GM18909 (cell line): ENCODE measurements at regions not wholly inside any gene's neighbourhood (a gene's known extent, or its start where the extent isn't known, plus 50 kb on each side); places are given as distances from the start of the nearest gene placed in this dataset.
"Not testable (repeated sequence)": the region's sequence is repeated elsewhere in the genome, so short reads cannot be mapped to it uniquely, and the experiment has no call there.

Source experiments
- ATAC-seq: cut with Tn5 transposase; IDR thresholded peaks from one replicate; pipeline ENCODE4 v1.9.1; 2021; ENCODE audit warnings: mild to moderate bottlenecking; ENCODE audit not compliant: unreplicated experiment, poor library complexity

GRCh38 chr15:77897896-77898406 is 179.6 kb downstream of the TBC1D2B start:
- no peak for ATAC-seq

- not testable (repeated sequence) for ATAC-seq
Measured at GRCh38 chr15:77897113-77897895, 180.2 kb downstream of the TBC1D2B start.

- not testable (repeated sequence) for ATAC-seq
Measured at GRCh38 chr15:77896147-77897112, 181.1 kb downstream of the TBC1D2B start.

GRCh38 chr15:77895742-77896141 is 181.8 kb downstream of the TBC1D2B start:
- ATAC-seq = no peak

DNA sequence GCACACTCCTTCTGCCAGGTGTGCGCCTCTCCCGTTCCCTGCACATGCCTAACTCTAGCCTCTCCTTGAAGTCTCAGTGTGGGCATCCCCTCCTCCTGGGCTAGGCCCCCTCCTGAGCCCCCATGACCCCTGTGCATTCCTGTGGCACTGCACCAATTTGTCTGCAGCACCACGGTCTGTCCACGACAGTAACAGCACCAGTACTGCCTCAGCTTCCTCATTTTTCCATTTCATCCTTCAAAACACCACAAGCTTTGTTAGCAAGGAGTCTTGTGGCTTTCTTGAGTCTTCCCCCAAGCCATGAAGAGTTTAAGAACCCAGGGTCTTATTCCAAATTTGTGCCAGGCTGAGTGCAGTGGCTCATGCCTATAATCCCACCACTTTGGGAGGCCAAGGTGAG is 182.4 kb downstream of the TBC1D2B start:
- ATAC-seq = not testable (repeated sequence)

DNA sequence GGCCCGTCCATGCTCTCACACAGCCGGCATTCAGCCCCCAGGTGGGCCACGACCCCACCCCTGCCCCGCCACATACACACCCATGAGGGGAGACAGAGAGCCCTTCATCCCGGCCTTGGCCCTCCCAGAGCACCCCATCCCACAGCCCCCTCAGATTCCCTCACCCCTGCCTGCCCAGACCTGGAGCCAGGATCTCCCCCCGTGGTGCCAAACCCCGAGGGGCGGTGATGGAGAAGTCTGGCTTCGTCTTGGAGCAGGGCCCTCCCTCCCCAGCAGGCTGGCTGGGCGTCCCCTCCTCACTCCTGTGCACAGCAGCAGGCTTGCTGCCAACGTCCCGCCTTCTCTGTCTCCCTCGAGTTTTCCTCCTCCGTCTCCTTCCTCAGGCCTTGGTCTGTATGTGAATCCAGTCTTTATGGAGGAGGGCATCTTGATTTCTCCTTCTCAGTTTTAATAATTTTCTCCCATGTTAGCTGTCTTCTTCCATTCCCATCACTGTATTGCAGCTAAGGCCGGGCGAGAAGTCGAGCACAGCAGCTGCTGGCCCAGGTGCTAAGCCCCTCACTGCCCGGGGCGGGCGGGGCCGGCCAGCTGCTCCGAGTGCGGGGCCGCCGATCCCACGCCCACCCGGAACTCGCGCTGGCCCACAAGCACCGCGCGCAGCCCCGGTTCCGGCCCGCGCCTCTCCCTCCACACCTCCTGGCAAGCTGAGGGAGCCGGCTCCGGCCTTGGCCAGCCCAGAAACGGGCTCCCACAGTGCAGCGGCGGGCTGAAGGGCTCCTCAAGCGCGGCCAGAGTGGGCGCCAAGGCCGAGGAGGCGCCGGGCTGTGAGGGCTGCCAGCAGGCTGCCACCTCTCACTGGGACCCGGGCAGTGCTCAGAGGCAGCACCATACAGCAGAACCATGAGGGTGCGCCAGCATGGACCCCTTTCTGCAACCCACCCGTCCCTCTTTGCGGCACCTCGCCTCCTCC is 183.6 kb downstream of the TBC1D2B start:
- not testable (repeated sequence) for ATAC-seq

GRCh38 chr15:77893246-77893645 is 184.3 kb downstream of the TBC1D2B start:
- ATAC-seq = not testable (repeated sequence)

DNA sequence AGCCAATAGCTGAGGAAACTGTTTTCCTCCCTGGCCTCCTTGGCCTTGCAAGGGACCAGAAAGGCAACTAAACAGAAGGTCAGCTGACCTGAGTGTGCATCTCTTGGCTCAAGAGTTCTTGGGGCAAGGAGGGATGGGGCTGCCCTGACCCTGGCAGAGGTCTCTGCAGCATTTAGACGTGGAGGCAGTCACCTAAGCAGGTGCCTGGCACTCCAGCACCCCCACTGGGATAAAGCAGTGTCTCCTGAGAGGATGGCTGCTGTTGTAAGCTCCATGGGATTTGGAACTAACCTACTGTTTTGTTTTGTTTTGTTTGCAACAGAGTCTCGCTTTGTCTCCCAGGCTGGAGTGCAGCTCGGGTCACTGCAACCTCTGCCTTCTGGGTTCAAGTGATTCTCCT is 185.2 kb downstream of the TBC1D2B start:
- no peak for ATAC-seq

GRCh38 chr15:77891862-77892261 is 185.6 kb downstream of the TBC1D2B start:
- ATAC-seq = not testable (repeated sequence)

DNA sequence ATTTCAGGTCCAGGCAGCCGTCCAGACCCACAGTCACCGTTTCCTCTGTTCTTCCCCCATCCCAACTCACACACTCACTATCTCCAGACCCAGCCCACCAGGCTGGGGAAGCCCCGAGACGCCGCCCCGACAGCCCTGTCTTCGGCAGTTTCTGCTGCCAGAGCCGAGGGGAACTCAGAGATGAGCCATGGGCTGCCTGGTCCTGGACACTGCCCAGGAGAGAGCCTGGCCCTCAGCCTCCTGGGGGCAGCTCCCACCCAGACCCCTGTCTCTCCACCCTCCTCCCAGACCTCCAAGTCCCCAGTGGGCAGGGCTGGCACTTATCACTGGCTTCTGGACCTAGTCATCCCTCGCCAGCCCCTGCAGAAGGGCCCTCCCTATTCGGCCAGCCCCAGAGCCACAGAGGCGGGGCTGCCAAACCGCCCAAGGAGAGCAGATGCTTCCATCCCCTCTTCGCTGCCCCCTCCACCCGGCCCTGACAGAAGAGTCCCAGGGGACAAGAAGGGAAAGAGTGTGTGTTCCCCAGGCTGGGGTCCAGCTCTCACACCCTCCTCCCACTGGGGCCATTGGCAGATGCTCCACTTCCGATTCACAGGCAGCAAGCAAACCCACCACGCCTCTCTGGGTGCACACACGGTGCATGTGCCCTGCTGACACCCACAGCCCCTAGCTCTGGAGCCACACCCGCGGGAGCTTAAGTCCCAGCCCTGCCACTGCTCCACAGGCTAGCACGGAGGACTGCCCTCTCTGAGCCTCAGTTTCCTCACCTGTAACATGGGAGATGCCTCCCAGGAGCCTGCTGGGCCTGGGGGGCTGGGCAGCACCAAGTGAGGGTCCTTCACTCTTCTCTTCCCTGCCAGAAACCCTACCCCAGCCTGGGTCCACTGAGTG is 186.4 kb downstream of the TBC1D2B start:
- peak; percentile 55 for ATAC-seq

DNA sequence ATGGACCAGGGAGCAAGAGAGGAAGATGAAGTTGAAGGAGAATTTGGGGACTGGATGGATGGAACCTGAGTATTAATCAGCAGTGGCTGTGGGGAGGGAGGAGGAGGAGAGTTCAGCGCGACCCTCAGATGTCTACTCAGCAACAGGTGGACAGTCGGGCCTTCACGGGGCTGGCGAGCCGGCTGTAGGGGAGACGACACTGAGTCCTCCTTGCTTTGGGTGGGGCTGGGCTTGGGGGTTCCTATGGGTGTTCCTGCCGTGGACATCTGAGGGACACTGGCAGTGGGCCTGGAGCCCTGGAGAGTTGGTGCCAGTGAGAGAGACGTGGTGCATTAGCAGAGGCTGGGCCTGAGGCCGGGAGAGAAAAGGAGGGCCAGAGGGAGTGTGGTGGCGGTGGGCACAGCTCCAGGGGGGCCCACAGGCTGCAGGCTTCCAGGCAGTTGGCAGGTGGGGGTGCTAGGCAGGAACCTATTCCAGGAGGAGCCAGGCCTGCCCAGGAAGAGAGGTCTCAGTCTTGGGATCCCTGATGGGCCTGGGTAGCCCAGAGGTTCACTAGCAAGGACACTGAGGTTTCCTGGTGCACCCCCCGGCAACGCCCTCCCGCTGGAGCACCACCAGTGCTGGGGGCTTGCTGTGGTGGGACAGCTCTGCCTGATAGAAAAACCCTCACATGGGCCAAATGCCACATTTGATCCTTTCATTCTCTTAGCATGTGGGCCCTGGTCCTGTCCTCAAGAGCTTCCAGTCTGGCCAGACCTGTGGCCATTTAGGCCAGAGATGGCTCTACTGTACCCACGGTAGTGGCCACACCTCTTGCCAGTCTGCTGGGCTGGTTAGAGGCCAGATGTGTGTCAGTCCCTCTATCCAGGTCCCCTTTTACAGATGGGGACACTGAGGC is 187.4 kb downstream of the TBC1D2B start:
- ATAC-seq = not testable (repeated sequence)

- no peak for ATAC-seq
Measured at GRCh38 chr15:77889009-77889806, 188.3 kb downstream of the TBC1D2B start.

- not testable (repeated sequence) for ATAC-seq
Measured at GRCh38 chr15:77887563-77888429, 189.7 kb downstream of the TBC1D2B start.

DNA sequence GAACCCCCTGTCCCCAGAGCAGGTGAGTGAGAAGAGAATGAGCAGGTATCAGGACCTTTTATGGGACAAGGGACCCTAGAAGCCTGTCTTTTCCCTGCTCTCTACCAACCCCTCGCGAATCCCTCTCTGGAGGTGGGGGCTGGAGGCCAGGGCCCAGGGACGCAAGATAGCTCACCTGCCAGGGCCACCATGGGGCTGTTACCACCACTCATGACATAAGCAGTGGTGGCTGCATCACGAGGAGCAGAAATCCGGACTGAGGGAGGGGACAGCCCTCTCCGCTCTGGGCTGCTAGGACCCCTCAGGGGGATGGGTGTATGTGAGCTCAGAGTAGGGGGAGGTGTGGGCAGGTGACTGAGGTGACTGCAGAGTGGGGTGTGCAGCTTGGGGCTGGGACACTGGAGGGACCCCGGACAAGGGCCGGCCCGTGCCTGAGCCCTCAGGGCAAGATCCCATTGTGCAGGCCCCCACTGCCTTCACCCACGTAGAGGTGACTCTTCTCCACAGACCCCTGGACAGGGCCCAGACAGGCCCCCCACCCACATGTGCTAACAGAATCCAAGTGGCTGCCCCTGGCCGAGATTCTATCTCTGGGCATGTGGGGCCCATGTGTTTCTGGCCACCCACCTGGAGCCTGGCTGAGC is 190.6 kb downstream of the TBC1D2B start:
- no peak for ATAC-seq

DNA sequence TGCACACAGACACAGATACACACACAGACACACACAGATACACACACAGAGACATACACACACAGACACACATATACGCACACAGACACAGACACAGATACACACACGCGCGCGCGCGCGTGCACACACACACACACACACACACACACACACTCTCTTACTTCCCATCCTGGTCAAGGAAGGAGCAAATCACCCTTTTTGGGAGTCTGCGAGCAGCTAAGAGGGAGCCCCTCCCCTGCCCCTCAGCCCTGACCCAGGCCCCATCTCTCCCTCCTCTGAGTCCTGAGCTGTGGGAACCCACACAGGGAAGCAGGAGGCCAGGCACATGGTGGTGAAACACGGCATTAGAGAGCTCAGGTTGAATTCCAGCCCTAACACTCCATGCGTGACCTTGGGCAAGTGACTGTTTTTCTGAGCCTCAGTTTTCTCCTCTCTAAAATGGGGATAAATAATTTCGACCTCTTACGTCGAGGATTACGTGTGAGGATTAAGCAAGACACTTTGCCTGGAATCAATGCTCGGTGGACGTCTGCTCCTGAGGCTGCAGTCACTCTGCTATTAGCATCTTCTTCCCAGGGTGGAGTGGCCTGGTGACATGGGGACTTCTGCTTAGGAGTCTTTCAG is 191.5 kb downstream of the TBC1D2B start:
- not testable (repeated sequence) for ATAC-seq
